Kidney (tissue), 13 donors: ENCODE measurements at regions not wholly inside any gene's neighbourhood (a gene's known extent, or its start where the extent isn't known, plus 50 kb on each side); places are given as distances from the start of the nearest gene placed in this dataset.
A peak's percentile ranks its signal among the peaks of the same experiment; 100 is the strongest.

ENCODE experiments used
- DNase-seq, 5 donors: peaks; one replicate each; pipeline ENCODE4 v3.0.0-alpha.2; 2013 to 2020
- FAIRE-seq: peaks from 2 replicates; lab custom pipeline; 2012; peaks lifted over from hg19 to GRCh38; lab: Jason Lieb, UNC
- H3K27ac ChIP-seq, 2 donors: one replicate each; pipeline ENCODE4 v1.7.0; 2013; ENCODE audit warnings: low read depth in 2 of 2, low read length in 2 of 2, inconsistent platforms in 1 of 2
- H3K27me3 ChIP-seq: one replicate; pipeline ENCODE4 v1.7.1; 2013; ENCODE audit warnings: low read length, inconsistent platforms; ENCODE audit not compliant: control insufficient read depth, insufficient read depth
- H3K36me3 ChIP-seq, 3 donors: one replicate each; pipeline versions ENCODE4 v1.7.0 to v1.7.1; 2013; ENCODE audit warnings: low read length in 3 of 3, control low read depth in 1 of 3, inconsistent platforms in 1 of 3; ENCODE audit not compliant: insufficient read depth in 3 of 3, control insufficient read depth in 2 of 3
- H3K4me1 ChIP-seq, 3 donors: one replicate each; pipeline versions ENCODE4 v1.7.0 to v1.7.1; 2013; ENCODE audit warnings: low read length in 3 of 3, inconsistent platforms in 1 of 3, low read depth in 1 of 3; ENCODE audit not compliant: control insufficient read depth in 2 of 3, insufficient read depth in 2 of 3
- H3K4me3 ChIP-seq, 3 donors: one replicate each; pipeline versions ENCODE4 v1.7.0 to v1.8.1; 2013; ENCODE audit warnings: low read length in 3 of 3, control low read depth in 1 of 3, inconsistent platforms in 1 of 3
- H3K9ac ChIP-seq, 3 donors: one replicate each; pipeline versions ENCODE4 v1.7.0 to v1.7.1; 2013; ENCODE audit warnings: low read length in 3 of 3, control low read depth in 1 of 3, inconsistent platforms in 1 of 3
- H3K9me3 ChIP-seq, 3 donors: one replicate each; pipeline versions ENCODE4 v1.7.0 to v1.7.1; 2013; ENCODE audit warnings: low read length in 3 of 3, control low read depth in 1 of 3, inconsistent platforms in 1 of 3; ENCODE audit not compliant: control insufficient read depth in 2 of 3, insufficient read depth in 1 of 3
- intact Hi-C: fragments of 100-400 bp; cut with DNase I; formaldehyde crosslinking; loops from one replicate; pipeline ENCODE4 v1.11.1; 2022
- TF ChIP-seq, protein P1 (sequence below): IDR thresholded peaks from 3 replicates; pipeline ENCODE4 v1.5.1; 2012; ENCODE audit warnings: mild to moderate bottlenecking, moderate library complexity, borderline replicate concordance; ENCODE audit not compliant: insufficient read depth; ENCODE audit errors: extremely low read depth
- donor health status: control.
- donor health status: control.
- donor health status: control.
- donor health status: control.
- donor health status: control.
- donor health status: DM: yes; HTN: yes; CAD: no.
- donor health status: Normal renal cell carcinoma (clear cell type).

GRCh38 chr12:98243190-98243589, 272.2 kb upstream of the TMPO start:
- intact Hi-C loops = no loop called here
- H3K9me3 ChIP-seq = no peaks in the 10 kb centered on the region
- no peak overlapping the region for H3K9ac ChIP-seq
- TF ChIP-seq, protein P1, sequence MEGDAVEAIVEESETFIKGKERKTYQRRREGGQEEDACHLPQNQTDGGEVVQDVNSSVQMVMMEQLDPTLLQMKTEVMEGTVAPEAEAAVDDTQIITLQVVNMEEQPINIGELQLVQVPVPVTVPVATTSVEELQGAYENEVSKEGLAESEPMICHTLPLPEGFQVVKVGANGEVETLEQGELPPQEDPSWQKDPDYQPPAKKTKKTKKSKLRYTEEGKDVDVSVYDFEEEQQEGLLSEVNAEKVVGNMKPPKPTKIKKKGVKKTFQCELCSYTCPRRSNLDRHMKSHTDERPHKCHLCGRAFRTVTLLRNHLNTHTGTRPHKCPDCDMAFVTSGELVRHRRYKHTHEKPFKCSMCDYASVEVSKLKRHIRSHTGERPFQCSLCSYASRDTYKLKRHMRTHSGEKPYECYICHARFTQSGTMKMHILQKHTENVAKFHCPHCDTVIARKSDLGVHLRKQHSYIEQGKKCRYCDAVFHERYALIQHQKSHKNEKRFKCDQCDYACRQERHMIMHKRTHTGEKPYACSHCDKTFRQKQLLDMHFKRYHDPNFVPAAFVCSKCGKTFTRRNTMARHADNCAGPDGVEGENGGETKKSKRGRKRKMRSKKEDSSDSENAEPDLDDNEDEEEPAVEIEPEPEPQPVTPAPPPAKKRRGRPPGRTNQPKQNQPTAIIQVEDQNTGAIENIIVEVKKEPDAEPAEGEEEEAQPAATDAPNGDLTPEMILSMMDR = no peak
- H3K27ac ChIP-seq = no peak overlapping the region
- no peak overlapping the region for H3K4me3 ChIP-seq
- DNase-seq = no peak
- no peaks in the 10 kb centered on the region for H3K4me1 ChIP-seq
- H3K36me3 ChIP-seq = no peaks in the 10 kb centered on the region
- no peak for FAIRE-seq
- no peaks in the 10 kb centered on the region for H3K27me3 ChIP-seq

DNA sequence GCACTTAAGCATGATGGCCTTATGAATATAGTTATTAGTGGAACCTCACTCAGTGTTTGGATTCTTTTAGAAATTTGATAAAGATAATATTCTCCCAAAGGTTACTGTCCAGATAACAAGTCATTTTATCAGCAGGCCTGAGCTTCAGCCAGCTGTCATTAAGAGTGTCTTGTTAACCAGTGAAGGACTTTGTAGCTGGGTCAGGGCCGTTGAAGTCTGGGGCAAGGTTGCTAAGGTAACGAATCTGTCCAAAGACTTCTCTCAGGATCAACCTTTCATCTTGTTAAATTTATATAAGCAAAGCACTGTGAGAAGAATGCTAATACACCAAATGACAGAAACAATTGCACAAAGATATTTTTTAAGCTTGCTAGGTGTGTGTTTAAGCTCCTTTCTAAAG, 271.3 kb upstream of the TMPO start:
- DNase-seq = no peak
- TF ChIP-seq, protein P1 = no peak

GRCh38 chr12:98253207-98254037, 262.0 kb upstream of the TMPO start:
- FAIRE-seq (no peak), DNase-seq (peak in 3 of 5 donors; percentile 18 to 75 (median 67))
- TF ChIP-seq, protein P1 = no peak
- no peaks in the 10 kb centered on the region for H3K36me3 ChIP-seq
- H3K9me3 ChIP-seq = no peaks in the 10 kb centered on the region
- H3K9ac ChIP-seq = no peak overlapping the region
- no peaks in the 10 kb centered on the region for H3K27me3 ChIP-seq
- H3K4me3 ChIP-seq = no peak overlapping the region
- intact Hi-C loops = no loop called here
- no peaks in the 10 kb centered on the region for H3K4me1 ChIP-seq
- no peak overlapping the region for H3K27ac ChIP-seq

More for the DNA sequence above, 271.3 kb upstream of the TMPO start:
- H3K4me1 ChIP-seq = no peaks in the 10 kb centered on the region
- no peaks in the 10 kb centered on the region for H3K36me3 ChIP-seq
- FAIRE-seq = no peak
- no peak overlapping the region for H3K4me3 ChIP-seq
- intact Hi-C loops = no loop called here
- no peak overlapping the region for H3K27ac ChIP-seq
- H3K9me3 ChIP-seq = no peaks in the 10 kb centered on the region
- no peak overlapping the region for H3K9ac ChIP-seq
- H3K27me3 ChIP-seq = no peaks in the 10 kb centered on the region
